GM12878 (cell line): ENCODE measurements at regions not wholly inside any gene's neighbourhood (a gene's known extent, or its start where the extent isn't known, plus 50 kb on each side); places are given as distances from the start of the nearest gene placed in this dataset.

ENCODE experiments used
- CEBPB ChIP-seq, 2 experiments: fragments of 150-350 bp in 1 of 2; IDR thresholded peaks; 2 replicates each; pipeline ENCODE4 v1.6.1; 2012 to 2014; ENCODE audit warnings: low read depth in 2 of 2, low read length in 2 of 2, borderline replicate concordance in 1 of 2, inconsistent platforms in 1 of 2
- EZH2 ChIP-seq: IDR thresholded peaks from 2 replicates; pipeline ENCODE4 v1.6.1; 2012; ENCODE audit warnings: low read depth, mild to moderate bottlenecking, control low read depth, inconsistent platforms, low read length, borderline replicate concordance; ENCODE audit not compliant: control insufficient read depth
- HDGF ChIP-seq: fragments of 450-650 bp; IDR thresholded peaks from 2 replicates; pipeline ENCODE4 v1.6.1; 2016; ENCODE audit warnings: antibody characterized with exemption
- JUND ChIP-seq: IDR thresholded peaks from 2 replicates; pipeline ENCODE4 v1.6.1; 2012; ENCODE audit warnings: low read depth, mild to moderate bottlenecking, low read length, improper control_type of control experiment, moderate library complexity
- POLR2A ChIP-seq: IDR thresholded peaks from 2 replicates; pipeline ENCODE4 v1.6.1; 2011; ENCODE audit warnings: low read depth, mild to moderate bottlenecking, low read length
- POLR2AphosphoS5 ChIP-seq: IDR thresholded peaks from 2 replicates; pipeline ENCODE4 v1.6.1; 2011; ENCODE audit warnings: mild to moderate bottlenecking, low read length, inconsistent platforms
- SIX5 ChIP-seq: IDR thresholded peaks from 2 replicates; pipeline ENCODE4 v1.6.1; 2011; ENCODE audit warnings: mild to moderate bottlenecking, low read depth, low read length, moderate library complexity; ENCODE audit not compliant: severe bottlenecking
- SMC3 ChIP-seq: IDR thresholded peaks from 2 replicates; pipeline ENCODE4 v1.6.1; 2011; ENCODE audit warnings: low read length, improper control_type of control experiment, borderline replicate concordance
- SUZ12 ChIP-seq: fragments of 200-600 bp; sonication (generic); IDR thresholded peaks from one replicate; pipeline ENCODE4 v1.6.1; 2018; ENCODE audit warnings: antibody characterized with exemption, mild to moderate bottlenecking; ENCODE audit not compliant: unreplicated experiment
- ZNF207 ChIP-seq: fragments of 450-650 bp; IDR thresholded peaks from 2 replicates; pipeline ENCODE4 v1.6.1; 2014; ENCODE audit warnings: antibody characterized with exemption, mild to moderate bottlenecking, borderline replicate concordance
- ZNF384 ChIP-seq: IDR thresholded peaks from 2 replicates; pipeline ENCODE4 v1.6.1; 2012; ENCODE audit warnings: low read depth, mild to moderate bottlenecking, low read length, improper control_type of control experiment, borderline replicate concordance
- TF ChIP-seq, protein P1 (sequence below), 3 experiments: IDR thresholded peaks in 2 of 3; conservative IDR thresholded peaks in 1 of 3; 2 replicates each; pipeline ENCODE4 v1.5.1; 2011; ENCODE audit warnings: low read depth in 3 of 3, low read length in 3 of 3, mild to moderate bottlenecking in 3 of 3, control low read depth in 2 of 3, moderate library complexity in 2 of 3, inconsistent platforms in 1 of 3, mixed read lengths in 1 of 3; ENCODE audit not compliant: control insufficient read depth in 2 of 3, insufficient read depth in 1 of 3; ENCODE audit errors: extremely low read depth in 1 of 3

DNA sequence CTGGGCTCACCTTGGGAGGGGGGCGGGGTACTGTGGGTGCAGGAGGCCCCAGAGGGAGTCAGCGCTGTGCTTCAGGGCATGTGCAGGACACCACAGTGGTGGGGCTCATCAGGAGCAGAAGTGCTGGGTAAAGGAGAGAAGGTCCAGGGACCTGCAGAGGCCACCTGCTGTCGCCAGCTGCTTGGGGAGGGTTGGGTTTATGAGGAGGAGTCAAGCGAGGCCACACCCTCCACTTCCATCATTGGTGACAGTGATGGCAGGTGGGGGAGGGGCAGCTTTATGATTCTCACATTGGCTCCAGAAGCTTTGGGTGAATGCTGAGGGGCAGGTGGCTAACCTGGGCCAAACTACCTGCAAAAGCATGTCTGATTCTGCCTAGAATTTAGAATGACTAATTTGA lies 392.6 kb downstream of the HRH4 start:
- TF ChIP-seq, protein P1, sequence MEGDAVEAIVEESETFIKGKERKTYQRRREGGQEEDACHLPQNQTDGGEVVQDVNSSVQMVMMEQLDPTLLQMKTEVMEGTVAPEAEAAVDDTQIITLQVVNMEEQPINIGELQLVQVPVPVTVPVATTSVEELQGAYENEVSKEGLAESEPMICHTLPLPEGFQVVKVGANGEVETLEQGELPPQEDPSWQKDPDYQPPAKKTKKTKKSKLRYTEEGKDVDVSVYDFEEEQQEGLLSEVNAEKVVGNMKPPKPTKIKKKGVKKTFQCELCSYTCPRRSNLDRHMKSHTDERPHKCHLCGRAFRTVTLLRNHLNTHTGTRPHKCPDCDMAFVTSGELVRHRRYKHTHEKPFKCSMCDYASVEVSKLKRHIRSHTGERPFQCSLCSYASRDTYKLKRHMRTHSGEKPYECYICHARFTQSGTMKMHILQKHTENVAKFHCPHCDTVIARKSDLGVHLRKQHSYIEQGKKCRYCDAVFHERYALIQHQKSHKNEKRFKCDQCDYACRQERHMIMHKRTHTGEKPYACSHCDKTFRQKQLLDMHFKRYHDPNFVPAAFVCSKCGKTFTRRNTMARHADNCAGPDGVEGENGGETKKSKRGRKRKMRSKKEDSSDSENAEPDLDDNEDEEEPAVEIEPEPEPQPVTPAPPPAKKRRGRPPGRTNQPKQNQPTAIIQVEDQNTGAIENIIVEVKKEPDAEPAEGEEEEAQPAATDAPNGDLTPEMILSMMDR (IDR thresholded peaks at IDR 0.05 in 2 of 3, conservative IDR thresholded peaks at IDR 0.05 in 1 of 3; ENCODE audit: control insufficient read depth in 2 of 3, extremely low read depth in 1 of 3, insufficient read depth in 1 of 3, low read depth in 3 of 3, low read length in 3 of 3) = no peak
- TF ChIP-seq POLR2A (no peak), JUND (no peak), SUZ12 (no peak), CEBPB (IDR thresholded peaks at IDR 0.05; ENCODE audit: borderline replicate concordance in 1 of 2, low read depth in 2 of 2, low read length in 2 of 2) (no peak), ZNF384 (no peak), SIX5 (no peak), POLR2AphosphoS5 (no peak), ZNF207 (no peak), SMC3 (no peak), HDGF (no peak), EZH2 (no peak)
